ENCODE measurements at regions not wholly inside any gene's neighbourhood (a gene's known extent, or its start where the extent isn't known, plus 50 kb on each side); places are given as distances from the start of the nearest gene placed in this dataset.

DNA sequence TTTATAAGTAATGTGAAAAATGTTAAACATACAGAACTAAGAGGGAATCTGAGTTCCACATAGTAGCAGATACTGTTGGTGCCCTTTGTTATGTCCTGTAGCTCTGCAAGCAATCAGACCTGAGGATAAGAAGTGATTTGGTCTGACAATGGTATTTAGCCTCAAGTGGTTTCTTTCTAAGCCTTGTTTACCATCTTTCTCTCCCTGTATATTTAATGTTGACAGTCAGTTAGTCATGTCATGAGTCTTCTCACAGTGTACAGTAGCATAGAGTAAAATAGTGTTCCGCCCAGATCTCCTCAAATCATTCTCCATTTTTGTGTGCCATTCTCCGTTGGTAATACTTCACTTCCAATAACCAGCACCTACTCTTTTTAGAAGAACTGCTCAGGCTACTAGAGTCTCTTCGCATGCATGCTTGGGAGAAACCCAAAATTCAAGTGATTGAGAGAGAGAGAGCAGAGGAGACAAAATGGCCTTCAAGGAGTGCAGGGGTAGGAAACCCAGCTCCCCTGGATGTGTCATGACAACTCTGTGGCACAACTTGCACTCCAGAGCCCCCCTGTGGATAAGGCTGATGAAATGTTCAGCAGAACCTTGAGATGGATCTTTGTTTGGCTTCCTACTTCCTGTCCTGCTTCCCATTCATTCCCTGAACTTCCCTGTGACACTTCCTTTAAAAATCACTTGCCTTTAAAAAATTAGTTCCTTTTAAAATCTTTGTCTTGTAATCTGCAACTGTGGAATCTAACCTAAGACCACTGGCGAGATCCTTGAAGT, 129.2 kb upstream of the FST start:
- TF ChIP-seq, protein P1, sequence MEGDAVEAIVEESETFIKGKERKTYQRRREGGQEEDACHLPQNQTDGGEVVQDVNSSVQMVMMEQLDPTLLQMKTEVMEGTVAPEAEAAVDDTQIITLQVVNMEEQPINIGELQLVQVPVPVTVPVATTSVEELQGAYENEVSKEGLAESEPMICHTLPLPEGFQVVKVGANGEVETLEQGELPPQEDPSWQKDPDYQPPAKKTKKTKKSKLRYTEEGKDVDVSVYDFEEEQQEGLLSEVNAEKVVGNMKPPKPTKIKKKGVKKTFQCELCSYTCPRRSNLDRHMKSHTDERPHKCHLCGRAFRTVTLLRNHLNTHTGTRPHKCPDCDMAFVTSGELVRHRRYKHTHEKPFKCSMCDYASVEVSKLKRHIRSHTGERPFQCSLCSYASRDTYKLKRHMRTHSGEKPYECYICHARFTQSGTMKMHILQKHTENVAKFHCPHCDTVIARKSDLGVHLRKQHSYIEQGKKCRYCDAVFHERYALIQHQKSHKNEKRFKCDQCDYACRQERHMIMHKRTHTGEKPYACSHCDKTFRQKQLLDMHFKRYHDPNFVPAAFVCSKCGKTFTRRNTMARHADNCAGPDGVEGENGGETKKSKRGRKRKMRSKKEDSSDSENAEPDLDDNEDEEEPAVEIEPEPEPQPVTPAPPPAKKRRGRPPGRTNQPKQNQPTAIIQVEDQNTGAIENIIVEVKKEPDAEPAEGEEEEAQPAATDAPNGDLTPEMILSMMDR (conservative IDR thresholded peaks at IDR 0.05; ENCODE audit: low read depth, low read length) = no peak
- no peak for TF ChIP-seq EZH2 (IDR thresholded peaks at IDR 0.05; ENCODE audit: borderline replicate concordance, low read depth, low read length, poor library complexity, severe bottlenecking)
